GM08714 (cell line): ENCODE measurements at regions not wholly inside any gene's neighbourhood (a gene's known extent, or its start where the extent isn't known, plus 50 kb on each side); places are given as distances from the start of the nearest gene placed in this dataset.

ENCODE experiments used
- H3K4me3 ChIP-seq: fragments of 200-500 bp; sonication (Bioruptor generic); 2 replicates; pipeline ENCODE4 v1.5.1; 2014; ENCODE audit warnings: mild to moderate bottlenecking, low read length, inconsistent platforms
- ZNF274 ChIP-seq: IDR thresholded peaks from 2 replicates; pipeline ENCODE4 v1.6.1; 2012; ENCODE audit warnings: mild to moderate bottlenecking, low read depth, low read length

DNA sequence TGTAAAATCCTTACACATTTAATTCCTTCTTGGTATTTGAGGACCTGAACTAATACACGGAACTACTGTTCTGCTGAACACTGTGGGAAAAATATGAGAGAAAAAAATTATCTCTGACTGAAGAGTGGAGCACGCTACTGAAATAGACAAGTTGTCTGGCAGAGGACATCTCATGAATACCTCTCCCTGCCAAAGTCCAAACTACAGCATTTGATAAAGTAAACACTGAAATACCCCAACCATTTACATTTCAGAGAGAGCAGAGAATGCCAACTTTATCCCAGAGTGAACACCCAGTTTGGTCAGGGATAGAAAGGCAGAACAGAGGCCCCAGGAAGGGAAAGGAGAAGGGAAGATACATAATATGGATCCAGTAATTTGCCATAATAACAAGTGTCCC lies 920.7 kb downstream of the SQOR start:
- H3K4me3 ChIP-seq = no peak overlapping the region
- TF ChIP-seq ZNF274 = no peak

DNA sequence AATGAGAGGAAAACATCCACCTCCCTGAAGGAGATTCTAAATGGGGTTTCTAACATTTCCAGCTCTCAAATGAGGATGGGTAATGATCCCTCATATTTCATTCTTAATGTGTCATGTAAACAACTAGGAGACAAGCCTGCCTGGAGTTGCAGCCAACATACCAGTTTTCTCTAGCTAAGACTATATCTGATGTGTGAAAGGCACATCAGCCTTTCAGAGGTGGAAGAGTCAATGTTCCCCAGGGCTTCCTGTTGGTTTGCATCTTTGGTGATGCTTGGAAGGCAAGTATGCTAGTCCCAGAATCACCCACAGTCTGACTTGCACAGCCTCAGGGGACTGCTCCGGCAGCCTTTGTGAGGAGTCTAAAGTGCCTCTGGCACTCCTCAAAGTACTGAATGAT lies 921.2 kb downstream of the SQOR start:
- no peak overlapping the region for H3K4me3 ChIP-seq
- TF ChIP-seq ZNF274 = no peak

DNA sequence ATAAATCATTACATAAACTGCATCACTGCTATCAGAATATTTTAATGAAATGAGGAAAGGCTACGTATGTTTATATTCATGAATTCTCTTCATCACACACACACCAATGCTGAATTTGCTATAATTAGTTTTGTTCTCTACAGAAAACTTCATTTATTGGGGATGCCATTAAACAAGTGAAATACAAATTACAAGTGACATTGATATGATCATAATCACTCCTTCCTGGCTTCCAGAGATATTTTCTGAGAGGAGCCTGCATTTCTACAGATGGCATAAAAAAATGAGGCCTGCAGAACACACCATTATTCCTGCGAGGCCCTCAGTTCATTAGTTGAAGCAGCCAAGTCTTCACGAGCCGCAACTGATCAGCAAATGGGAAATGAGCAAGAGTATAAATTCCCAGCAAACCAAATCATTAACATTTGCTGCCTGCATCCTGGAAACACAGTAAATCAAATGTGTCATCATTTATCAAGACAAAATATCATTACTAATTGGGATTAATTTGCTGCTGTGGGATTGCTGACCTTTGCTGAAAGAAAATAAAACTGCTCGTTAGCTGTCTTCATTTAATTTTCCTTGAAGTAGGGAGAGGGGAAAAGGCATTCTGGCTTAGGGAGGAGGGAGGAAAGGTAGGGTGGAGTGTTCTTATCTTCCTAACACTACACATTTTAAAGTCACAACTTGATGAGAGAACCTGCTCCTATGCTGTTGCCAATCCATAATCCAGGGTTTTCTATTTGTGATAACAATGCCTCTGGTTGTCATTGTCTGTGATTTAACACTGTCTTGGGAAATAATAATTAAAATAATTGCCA lies 921.9 kb downstream of the SQOR start:
- H3K4me3 ChIP-seq = no peak overlapping the region
- no peak for TF ChIP-seq ZNF274

DNA sequence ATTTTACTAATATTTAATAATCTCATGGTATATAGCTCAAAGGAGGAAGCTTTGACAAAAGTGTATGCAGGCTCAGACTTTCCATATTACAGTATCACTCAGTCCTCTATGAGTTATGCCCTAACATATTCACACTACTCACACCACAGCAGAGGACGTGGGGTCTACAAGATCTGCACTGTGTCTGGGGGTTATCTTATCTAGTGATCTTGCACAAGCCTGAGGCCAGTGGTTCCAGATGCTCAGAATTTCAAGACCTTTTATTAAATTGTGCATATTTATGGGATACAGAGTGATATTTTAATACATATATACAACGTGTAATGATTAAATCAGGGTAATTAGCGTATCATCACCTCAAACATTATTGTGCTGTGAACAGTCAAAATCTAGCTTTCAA lies 933.1 kb downstream of the SQOR start:
- TF ChIP-seq ZNF274 = no peak
- H3K4me3 ChIP-seq = no peak overlapping the region

DNA sequence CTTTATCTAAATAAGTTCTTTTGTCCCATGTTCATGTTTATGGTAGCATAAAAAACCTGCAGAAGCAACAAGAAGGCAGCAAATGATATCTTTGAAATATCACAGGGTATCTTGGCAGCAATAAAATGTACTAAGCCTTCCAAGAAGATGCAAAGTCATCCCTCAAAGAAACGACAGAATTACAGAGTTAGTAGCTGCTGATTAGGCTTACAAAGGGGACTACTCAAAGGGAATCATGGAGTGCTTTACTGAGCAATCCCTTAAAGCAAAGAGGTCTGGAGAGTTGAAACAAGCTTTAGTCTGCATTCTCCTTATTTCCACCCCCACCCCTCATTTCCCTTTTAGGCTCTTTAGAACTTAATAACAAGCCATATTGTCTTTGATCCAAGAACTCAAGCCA lies 935.0 kb downstream of the SQOR start:
- H3K4me3 ChIP-seq = no peak overlapping the region
- no peak for TF ChIP-seq ZNF274

DNA sequence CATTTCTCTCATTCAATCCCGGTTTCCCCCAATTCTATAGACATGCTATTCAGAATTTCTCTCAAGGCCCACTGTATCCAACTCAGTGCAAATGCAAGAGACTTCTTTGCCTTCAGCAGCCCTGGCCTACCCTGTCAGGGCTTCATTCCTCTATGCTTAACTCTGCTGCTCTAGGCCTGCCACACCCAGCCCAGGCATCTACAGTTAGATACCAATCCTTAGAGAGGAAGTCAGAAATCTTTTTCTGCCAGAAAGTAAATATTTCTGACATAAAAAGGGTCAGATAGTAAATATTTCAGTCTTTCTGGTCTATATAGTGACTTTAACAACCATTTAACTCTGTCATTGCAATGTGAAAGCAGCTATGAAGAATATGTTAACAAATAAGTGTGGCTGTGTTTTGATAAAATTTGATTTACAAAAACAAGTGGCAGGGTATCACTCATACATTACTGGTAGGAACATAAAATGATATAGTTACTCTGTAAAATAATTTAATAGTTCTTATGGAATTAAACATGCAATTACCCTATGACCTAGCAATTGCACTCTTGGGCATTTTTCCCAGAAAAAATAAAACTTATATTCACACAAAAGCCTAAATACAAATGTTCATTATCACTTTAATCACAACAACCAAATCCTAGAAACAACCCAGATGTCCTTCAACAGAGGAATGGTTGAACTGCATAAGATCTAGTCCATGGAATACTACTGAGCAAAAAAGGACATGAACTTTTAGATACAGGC lies 942.0 kb downstream of the SQOR start:
- TF ChIP-seq ZNF274 = no peak
- H3K4me3 ChIP-seq = no peak overlapping the region

DNA sequence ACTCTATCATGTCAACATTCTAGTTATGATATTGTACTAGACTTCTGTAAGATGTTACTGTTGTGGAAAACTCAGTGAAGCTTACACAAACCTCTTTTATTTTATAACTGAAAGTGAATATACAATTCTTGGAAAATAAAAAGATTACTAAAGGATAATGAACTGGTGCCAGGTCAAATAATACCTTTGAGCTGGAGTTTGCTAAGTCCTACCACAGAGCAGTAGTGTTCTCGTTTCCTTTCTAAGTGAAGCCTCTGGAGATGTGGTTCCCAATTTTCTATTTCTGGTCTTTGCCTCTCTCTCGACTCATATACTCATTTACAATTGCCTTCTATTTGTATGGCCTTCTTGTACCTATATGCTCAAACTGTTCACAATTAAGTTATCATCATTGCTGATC lies 942.9 kb downstream of the SQOR start:
- no peak for TF ChIP-seq ZNF274
- H3K4me3 ChIP-seq = no peak overlapping the region

DNA sequence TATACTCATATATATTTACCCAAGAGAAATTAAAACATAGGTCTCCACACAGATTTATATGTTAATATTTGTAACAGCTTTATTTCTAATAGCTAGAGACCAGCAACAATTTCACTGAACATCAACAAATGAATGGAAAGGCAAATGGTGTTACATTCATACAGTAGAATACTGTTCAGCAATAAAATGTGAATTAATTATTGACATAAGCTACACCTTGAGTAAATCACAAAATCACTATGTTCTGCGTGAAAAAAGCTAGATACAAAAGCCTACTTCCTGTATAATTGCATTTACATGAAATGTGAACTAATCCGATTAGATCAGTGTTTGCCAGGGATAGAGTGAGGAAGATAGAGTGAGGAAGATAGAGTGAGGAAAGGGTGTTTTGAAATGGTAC lies 945.7 kb downstream of the SQOR start:
- TF ChIP-seq ZNF274 = no peak
- H3K4me3 ChIP-seq = no peak overlapping the region

DNA sequence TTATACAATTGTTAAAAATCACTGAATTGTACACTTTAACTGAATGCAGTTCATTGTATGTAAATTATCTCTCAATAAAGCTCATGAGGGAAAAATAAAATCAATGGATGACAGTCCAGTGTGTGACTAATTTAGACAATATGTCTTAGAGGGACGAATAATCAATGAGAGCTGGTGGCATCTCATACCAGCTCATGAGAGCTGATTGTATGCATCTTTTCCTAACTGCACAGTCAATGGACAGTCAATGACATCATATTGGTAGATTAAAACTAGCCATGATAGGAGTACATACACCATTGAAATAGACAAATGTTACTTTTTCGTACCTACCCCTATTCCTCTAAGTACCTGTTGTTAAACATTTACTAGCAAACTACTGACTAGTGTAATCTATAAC lies 946.1 kb downstream of the SQOR start:
- no peak for TF ChIP-seq ZNF274
- no peak overlapping the region for H3K4me3 ChIP-seq

DNA sequence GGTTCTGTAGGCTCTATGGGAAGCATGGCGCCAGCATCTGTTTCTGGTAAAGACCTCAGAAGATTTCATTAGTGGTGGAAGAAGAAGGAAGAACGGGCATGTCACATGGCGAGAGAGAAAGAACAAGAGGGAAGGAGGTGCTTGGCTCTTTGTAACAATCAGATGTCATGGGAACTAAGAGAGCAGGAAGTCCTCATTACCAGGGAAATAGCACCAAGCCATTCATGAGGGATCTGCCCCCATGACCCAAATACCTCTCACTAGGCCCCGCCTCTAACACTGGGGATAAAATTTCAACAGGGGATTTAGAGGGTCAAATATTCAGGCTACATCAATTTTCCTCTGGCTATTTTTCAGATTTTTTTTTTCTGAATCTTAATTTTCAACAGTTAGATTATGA lies 954.3 kb downstream of the SQOR start:
- TF ChIP-seq ZNF274 = no peak
- H3K4me3 ChIP-seq = no peak overlapping the region

DNA sequence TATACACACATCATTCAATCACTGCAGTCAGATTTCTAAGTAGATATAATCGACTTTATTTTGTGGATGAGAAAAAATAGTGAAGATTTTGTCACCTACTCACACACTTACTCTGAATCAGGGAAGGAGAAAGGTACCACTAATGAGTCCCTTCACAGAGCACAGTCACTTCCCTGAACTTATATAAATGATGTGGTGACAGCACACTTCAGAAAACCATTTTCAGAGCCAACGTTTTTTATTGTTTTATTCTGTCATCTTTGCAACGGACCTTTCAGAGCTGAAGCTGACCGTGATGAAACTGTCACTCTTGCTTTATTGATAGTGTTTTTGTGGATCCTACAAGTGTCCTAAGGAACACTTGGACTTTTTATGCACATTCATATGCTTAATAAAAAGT lies 956.6 kb downstream of the SQOR start:
- TF ChIP-seq ZNF274 = no peak
- H3K4me3 ChIP-seq = no peak overlapping the region

DNA sequence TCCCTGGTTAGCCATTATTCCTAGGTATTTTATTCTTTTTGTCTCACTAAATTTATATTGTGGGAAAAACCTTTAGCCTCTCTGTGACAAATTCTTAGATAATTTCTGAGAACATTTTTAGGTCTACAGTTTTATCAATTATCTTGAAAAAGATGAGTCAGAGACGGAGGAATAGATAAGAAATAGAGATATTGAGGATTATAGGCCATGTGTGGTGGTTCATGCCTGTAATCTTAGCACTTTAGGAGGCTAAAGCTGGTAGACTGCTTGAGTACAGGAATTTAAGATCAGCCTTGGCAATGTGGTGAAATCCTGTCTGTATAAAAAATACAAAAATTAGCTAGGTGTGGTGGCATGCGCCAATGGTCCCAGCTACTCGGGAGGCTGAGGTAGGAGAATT lies 960.2 kb downstream of the SQOR start:
- no peak overlapping the region for H3K4me3 ChIP-seq
- no peak for TF ChIP-seq ZNF274

DNA sequence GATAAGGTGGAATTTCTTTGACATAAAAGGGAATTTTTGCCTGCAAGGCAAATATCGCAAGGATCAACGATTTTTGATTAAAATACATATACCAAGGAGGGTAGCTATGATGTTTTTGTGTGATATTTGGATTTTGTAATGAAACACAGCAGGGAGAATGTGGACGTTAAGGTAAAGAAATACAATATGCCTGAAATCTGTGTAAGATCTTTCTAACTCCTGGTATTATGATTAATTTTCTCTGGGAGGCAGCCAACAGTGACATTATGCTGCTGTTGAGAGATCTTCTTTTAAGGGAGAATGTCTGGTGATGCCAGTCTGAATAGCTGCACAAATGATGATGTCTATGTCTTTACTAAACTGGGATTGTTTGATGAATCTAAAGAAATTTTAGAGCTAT lies 972.2 kb downstream of the SQOR start:
- no peak overlapping the region for H3K4me3 ChIP-seq
- TF ChIP-seq ZNF274 = no peak

DNA sequence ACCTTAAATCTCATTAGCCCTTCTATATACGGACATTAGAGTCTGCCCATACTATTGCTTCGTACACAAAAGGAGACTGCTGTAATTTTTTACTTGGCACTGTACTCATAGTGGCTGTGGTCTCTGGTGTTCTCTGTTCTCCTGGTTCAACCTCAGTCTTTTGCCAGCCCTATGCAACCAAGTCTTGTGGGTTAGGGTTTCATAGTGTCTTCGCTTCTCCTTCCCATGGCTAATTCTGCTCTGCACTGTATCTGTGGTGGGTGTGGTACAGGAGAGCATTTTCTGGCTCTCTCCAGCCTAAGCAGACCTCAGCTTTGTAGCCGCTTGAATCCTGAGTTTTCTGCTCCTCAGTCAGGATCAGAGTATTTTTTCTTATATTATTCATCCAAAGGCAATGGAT lies 981.2 kb downstream of the SQOR start:
- no peak overlapping the region for H3K4me3 ChIP-seq
- no peak for TF ChIP-seq ZNF274

DNA sequence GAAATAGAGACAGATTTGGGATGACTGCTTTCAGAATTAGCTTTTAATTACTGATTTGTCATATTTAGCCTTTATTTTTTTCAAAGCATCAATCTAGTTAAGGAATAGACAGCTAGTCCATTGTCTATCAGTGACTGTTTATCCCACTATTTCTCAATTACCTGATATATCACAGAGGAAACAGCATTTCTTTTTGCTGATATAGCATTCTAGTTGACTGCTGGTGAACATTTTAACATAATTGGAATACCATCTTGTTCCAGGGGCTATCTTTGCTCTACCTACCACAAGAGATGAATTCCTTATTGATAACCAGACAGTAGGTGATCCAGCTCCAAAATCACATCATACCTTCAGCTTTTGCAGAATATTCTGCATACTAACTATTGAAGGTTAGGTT lies 982.7 kb downstream of the SQOR start:
- H3K4me3 ChIP-seq = no peak overlapping the region
- no peak for TF ChIP-seq ZNF274
